Endothelial cell of umbilical vein (primary cell): ENCODE measurements at regions not wholly inside any gene's neighbourhood (a gene's known extent, or its start where the extent isn't known, plus 50 kb on each side); places are given as distances from the start of the nearest gene placed in this dataset.

Experiments
- BruUV-seq: library from RNA; stranded (reverse); fragments of 400-500 nt; replicated peaks from 2 replicates; lab custom pipeline; 2021; lab: Mats Ljungman, UMichigan
- CTCF ChIA-PET: fragments of 300-600, 350-600 bp; sonication (Branson Sonifier 250); formaldehyde crosslinking; loops from one replicate; lab custom pipeline; 2021; ENCODE audit warnings: antibody characterized with exemption, inconsistent platforms; lab: Charles Lee
- POLR2A ChIA-PET: fragments of 300-600, 350-600 bp; sonication (Branson Sonifier 250); formaldehyde crosslinking; loops from one replicate; lab custom pipeline; 2021; ENCODE audit warnings: antibody characterized with exemption, inconsistent platforms; lab: Charles Lee
- DNase-seq: peaks from one replicate; pipeline ENCODE4 v3.0.0-alpha.2; 2011; ENCODE audit warnings: low read depth, low spot score
- FAIRE-seq: peaks from 2 replicates; lab custom pipeline; 2011; peaks lifted over from hg19 to GRCh38; lab: Jason Lieb, UNC
- H2AFZ ChIP-seq: 2 replicates; pipeline ENCODE4 v1.6.0; 2012; ENCODE audit warnings: low read depth, low read length, control low read depth, inconsistent platforms
- H3K27ac ChIP-seq: 2 replicates; pipeline ENCODE4 v1.5.1; 2011; ENCODE audit warnings: low read depth, mild to moderate bottlenecking, control low read depth, low read length, moderate library complexity; ENCODE audit not compliant: insufficient read depth
- H3K27me3 ChIP-seq, 2 experiments: 2 replicates each; pipeline versions ENCODE4 v1.6.0 to v1.6.1; 2011; ENCODE audit warnings: low read length in 2 of 2, mixed read lengths in 1 of 2; ENCODE audit not compliant: control insufficient read depth in 2 of 2, insufficient read depth in 2 of 2
- H3K36me3 ChIP-seq, 2 experiments: 2 replicates in 1 of 2; 3 replicates in 1 of 2; pipeline ENCODE4 v1.5.1; 2011; ENCODE audit warnings: low read length in 2 of 2, mild to moderate bottlenecking in 1 of 2, moderate library complexity in 1 of 2; ENCODE audit not compliant: control insufficient read depth in 2 of 2, insufficient read depth in 2 of 2; ENCODE audit errors: extremely low read depth in 1 of 2
- H3K4me1 ChIP-seq: 3 replicates; pipeline ENCODE4 v1.5.1; 2011; ENCODE audit warnings: mild to moderate bottlenecking, low read length; ENCODE audit not compliant: control insufficient read depth, insufficient read depth; ENCODE audit errors: extremely low read depth
- H3K4me2 ChIP-seq: 2 replicates; pipeline ENCODE4 v1.6.1; 2011; ENCODE audit warnings: low read length, control low read depth, mixed read lengths; ENCODE audit not compliant: insufficient read depth
- H3K4me3 ChIP-seq, 3 experiments: fragments of 200-600 bp in 1 of 3; sonication (generic), shearing (Covaris generic) in 1 of 3; replicated peaks in 1 of 3; 2 replicates each; pipeline ENCODE4 v1.5.1; 2011 to 2016; ENCODE audit warnings: control low read depth in 3 of 3, low read length in 3 of 3, mild to moderate bottlenecking in 2 of 3, inconsistent platforms in 1 of 3, low read depth in 1 of 3, moderate library complexity in 1 of 3; ENCODE audit not compliant: insufficient read depth in 1 of 3
- H3K79me2 ChIP-seq: 2 replicates; pipeline ENCODE4 v1.6.0; 2012; ENCODE audit warnings: low read length, inconsistent platforms; ENCODE audit not compliant: control insufficient read depth, insufficient read depth
- H3K9ac ChIP-seq: replicated peaks from 2 replicates; pipeline ENCODE3; 2011; ENCODE audit warnings: low read length, control low read depth; ENCODE audit not compliant: insufficient read depth; ENCODE audit errors: extremely low read depth
- H3K9me1 ChIP-seq: replicated peaks from 3 replicates; pipeline ENCODE4 v1.6.0; 2011; ENCODE audit warnings: mild to moderate bottlenecking, low read length; ENCODE audit not compliant: control insufficient read depth, insufficient read depth; ENCODE audit errors: extremely low read depth
- H3K9me3 ChIP-seq: replicated peaks from 2 replicates; pipeline ENCODE4 v1.5.1; 2012; ENCODE audit warnings: low read length, inconsistent platforms; ENCODE audit not compliant: control insufficient read depth, insufficient read depth
- H4K20me1 ChIP-seq: replicated peaks from 2 replicates; pipeline ENCODE3; 2011; ENCODE audit warnings: mild to moderate bottlenecking, low read length; ENCODE audit not compliant: control insufficient read depth, insufficient read depth; ENCODE audit errors: extremely low read depth
- EZH2 ChIP-seq: IDR thresholded peaks from 2 replicates; pipeline ENCODE4 v1.6.1; 2012; ENCODE audit warnings: borderline replicate concordance, low read depth, mild to moderate bottlenecking, moderate library complexity, low read length, inconsistent platforms; ENCODE audit not compliant: severe bottlenecking
- FOS ChIP-seq: IDR thresholded peaks from 2 replicates; pipeline ENCODE4 v1.6.1; 2011; ENCODE audit warnings: mild to moderate bottlenecking, low read length, moderate library complexity, borderline replicate concordance; ENCODE audit not compliant: insufficient read depth
- GATA2 ChIP-seq: IDR thresholded peaks from 2 replicates; pipeline ENCODE4 v1.7.0; 2011; ENCODE audit warnings: low read depth, mild to moderate bottlenecking, moderate library complexity, mixed read lengths, low read length; ENCODE audit not compliant: insufficient read length, insufficient read depth
- JUN ChIP-seq: IDR thresholded peaks from 2 replicates; pipeline ENCODE4 v1.6.1; 2011; ENCODE audit warnings: borderline replicate concordance, low read depth; ENCODE audit not compliant: insufficient read length, insufficient read depth
- MYC ChIP-seq: IDR thresholded peaks from one replicate; pipeline ENCODE4 v1.6.1; 2011; ENCODE audit warnings: mild to moderate bottlenecking, low read depth, low read length
- POLR2A ChIP-seq: IDR thresholded peaks from 2 replicates; pipeline ENCODE4 v1.6.1; 2012; ENCODE audit warnings: low read depth, mild to moderate bottlenecking, control low read depth, low read length
- POLR2AphosphoS5 ChIP-seq: IDR thresholded peaks from 2 replicates; pipeline ENCODE4 v1.6.1; 2012; ENCODE audit warnings: low read depth, mild to moderate bottlenecking, control low read depth, low read length, moderate library complexity; ENCODE audit not compliant: insufficient read depth
- dilution Hi-C: fragments of 300-500 bp; cut with MboI; formaldehyde crosslinking; loops from one replicate; pipeline ENCODE4 v1.15.0; 2019; ENCODE audit warnings: low sequenced_read_pairs; ENCODE audit not compliant: extremely low pct_ligation_motif_present
- intact Hi-C: fragments of 100-400 bp; cut with micrococcal nuclease; formaldehyde crosslinking; loops from one replicate; pipeline ENCODE4 v1.10.0; 2022
- TF ChIP-seq, protein P1 (sequence below): IDR thresholded peaks from 2 replicates; pipeline ENCODE4 v1.6.1; 2011; ENCODE audit not compliant: insufficient read depth, insufficient read length
- TF ChIP-seq, protein P2 (sequence below), 2 donors: IDR thresholded peaks; 1 replicate in 1 of 2; 2 replicates in 1 of 2; pipeline ENCODE4 v1.5.1; 2011; ENCODE audit warnings: low read length in 2 of 2, mild to moderate bottlenecking in 2 of 2, moderate library complexity in 2 of 2, control low read depth in 1 of 2, inconsistent platforms in 1 of 2, low read depth in 1 of 2; ENCODE audit not compliant: insufficient read depth in 1 of 2; ENCODE audit errors: extremely low read depth in 1 of 2

DNA sequence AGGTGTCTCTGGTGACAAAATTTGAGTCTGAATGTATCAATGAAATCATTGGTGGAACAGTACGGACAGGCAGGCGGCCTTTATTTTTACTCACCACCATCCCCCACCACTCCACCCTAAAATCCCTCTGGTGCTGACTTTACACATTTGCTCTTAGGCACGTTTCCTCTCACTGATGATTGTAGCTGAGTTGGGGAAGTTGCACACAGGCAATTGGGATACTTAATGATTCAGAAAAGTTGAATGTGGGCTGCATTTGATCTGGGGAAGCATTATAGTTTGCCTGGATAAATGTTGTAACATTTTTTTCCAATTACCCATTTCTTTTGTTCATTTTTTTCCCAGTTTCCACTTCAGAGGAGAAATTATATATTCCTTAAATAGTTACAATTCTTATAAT, 658.4 kb downstream of the TLR4 start:
- no peaks in the 10 kb centered on the region for H3K9me3 ChIP-seq
- no peak for TF ChIP-seq POLR2A
- TF ChIP-seq, protein P1, sequence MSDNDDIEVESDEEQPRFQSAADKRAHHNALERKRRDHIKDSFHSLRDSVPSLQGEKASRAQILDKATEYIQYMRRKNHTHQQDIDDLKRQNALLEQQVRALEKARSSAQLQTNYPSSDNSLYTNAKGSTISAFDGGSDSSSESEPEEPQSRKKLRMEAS = no peak
- TF ChIP-seq, protein P2, sequence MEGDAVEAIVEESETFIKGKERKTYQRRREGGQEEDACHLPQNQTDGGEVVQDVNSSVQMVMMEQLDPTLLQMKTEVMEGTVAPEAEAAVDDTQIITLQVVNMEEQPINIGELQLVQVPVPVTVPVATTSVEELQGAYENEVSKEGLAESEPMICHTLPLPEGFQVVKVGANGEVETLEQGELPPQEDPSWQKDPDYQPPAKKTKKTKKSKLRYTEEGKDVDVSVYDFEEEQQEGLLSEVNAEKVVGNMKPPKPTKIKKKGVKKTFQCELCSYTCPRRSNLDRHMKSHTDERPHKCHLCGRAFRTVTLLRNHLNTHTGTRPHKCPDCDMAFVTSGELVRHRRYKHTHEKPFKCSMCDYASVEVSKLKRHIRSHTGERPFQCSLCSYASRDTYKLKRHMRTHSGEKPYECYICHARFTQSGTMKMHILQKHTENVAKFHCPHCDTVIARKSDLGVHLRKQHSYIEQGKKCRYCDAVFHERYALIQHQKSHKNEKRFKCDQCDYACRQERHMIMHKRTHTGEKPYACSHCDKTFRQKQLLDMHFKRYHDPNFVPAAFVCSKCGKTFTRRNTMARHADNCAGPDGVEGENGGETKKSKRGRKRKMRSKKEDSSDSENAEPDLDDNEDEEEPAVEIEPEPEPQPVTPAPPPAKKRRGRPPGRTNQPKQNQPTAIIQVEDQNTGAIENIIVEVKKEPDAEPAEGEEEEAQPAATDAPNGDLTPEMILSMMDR (IDR thresholded peaks at IDR 0.05; ENCODE audit: extremely low read depth in 1 of 2, insufficient read depth in 1 of 2, low read depth in 1 of 2, low read length in 2 of 2) = no peak
- TF ChIP-seq MYC = no peak
- TF ChIP-seq GATA2 = no peak
- no peak for TF ChIP-seq FOS
- no peak for TF ChIP-seq JUN
- no peak for TF ChIP-seq EZH2
- no peak for TF ChIP-seq POLR2AphosphoS5
- no peaks in the 10 kb centered on the region for H4K20me1 ChIP-seq
- H3K4me2 ChIP-seq = no peak overlapping the region
- no peaks in the 10 kb centered on the region for H3K4me1 ChIP-seq
- no peak overlapping the region for H2AFZ ChIP-seq
- no peaks in the 10 kb centered on the region for H3K79me2 ChIP-seq
- dilution Hi-C loops = no loop called here
- H3K9me1 ChIP-seq = no peaks in the 10 kb centered on the region
- intact Hi-C loops = no loop called here
- FAIRE-seq = no peak
- POLR2A ChIA-PET = no interaction called here
- no peaks in the 10 kb centered on the region for H3K27me3 ChIP-seq
- CTCF ChIA-PET = no interaction called here
- no TSS peak for BruUV-seq
- H3K9ac ChIP-seq = no peak overlapping the region
- H3K36me3 ChIP-seq = no peaks in the 10 kb centered on the region
- no peak for DNase-seq
- H3K27ac ChIP-seq = no peak overlapping the region
- H3K4me3 ChIP-seq = no peak overlapping the region
